Mucosa of descending colon (tissue), 3 donors: ENCODE measurements at regions not wholly inside any gene's neighbourhood (a gene's known extent, or its start where the extent isn't known, plus 50 kb on each side); places are given as distances from the start of the nearest gene placed in this dataset.
"Not testable (repeated sequence)": the region's sequence is repeated elsewhere in the genome, so short reads cannot be mapped to it uniquely, and the experiment has no call there.

ENCODE experiments used
- ATAC-seq: fragments of 200-7000 bp; cut with Tn5 transposase; one replicate; pipeline ENCODE4 v1.9.1; 2020; ENCODE audit warnings: mild to moderate bottlenecking, moderate library complexity
- DNase-seq, 3 donors: peaks; one replicate each; pipeline ENCODE4 v3.0.0-alpha.2; 2020
- H3K36me3 ChIP-seq: fragments of 200-600 bp; one replicate; pipeline ENCODE4 v1.8.0; 2021; ENCODE audit warnings: low read depth, mild to moderate bottlenecking
- H3K4me1 ChIP-seq: fragments of 200-600 bp; one replicate; pipeline ENCODE4 v1.8.0; 2021; ENCODE audit warnings: low read depth, mild to moderate bottlenecking
- H3K4me3 ChIP-seq: fragments of 200-600 bp; one replicate; pipeline ENCODE4 v1.8.0; 2021; ENCODE audit warnings: mild to moderate bottlenecking
- H3K9me3 ChIP-seq: fragments of 200-600 bp; one replicate; pipeline ENCODE4 v1.8.0; 2021; ENCODE audit warnings: mild to moderate bottlenecking
- CTCF ChIP-seq: fragments of 200-600 bp; IDR thresholded peaks from one replicate; pipeline ENCODE4 v1.8.0; 2022; ENCODE audit warnings: antibody characterized with exemption, mild to moderate bottlenecking
- intact Hi-C, 2 donors: fragments of 100-400 bp; cut with DNase I in 1 of 2; cut with micrococcal nuclease in 1 of 2; formaldehyde crosslinking; loops; one replicate each; pipeline versions ENCODE4 v1.11.0 to v1.11.1; 2022; cut with DNase I, micrococcal nuclease
- donor health status: DM: no; HTN: no; CAD: no; lungs with moderate emphysema.
- donor health status: DM: no; HTN: no; CAD: no.
- donor health status: DM: no; HTN: yes; CAD: no.

GRCh38 chr10:21379143-21379542 lies 146.3 kb downstream of the SKIDA1 start:
- intact Hi-C loops, result no loop called here
- TF ChIP-seq CTCF, result no peak
- DNase-seq, result no peak
- H3K4me3 ChIP-seq, result no peak overlapping the region
- no peaks in the 10 kb centered on the region for H3K4me1 ChIP-seq
- ATAC-seq, result no peak
- no peaks in the 10 kb centered on the region for H3K36me3 ChIP-seq
- H3K9me3 ChIP-seq, result no peaks in the 10 kb centered on the region

GRCh38 chr10:21375274-21375673 lies 150.2 kb downstream of the SKIDA1 start:
- H3K4me3 ChIP-seq, intact Hi-C loops, H3K9me3 ChIP-seq, H3K36me3 ChIP-seq, H3K4me1 ChIP-seq, ATAC-seq, DNase-seq: not testable (repeated sequence)

GRCh38 chr10:21373881-21374280 lies 151.6 kb downstream of the SKIDA1 start:
- ATAC-seq, intact Hi-C loops, H3K9me3 ChIP-seq, H3K4me3 ChIP-seq, DNase-seq, H3K4me1 ChIP-seq, H3K36me3 ChIP-seq: not testable (repeated sequence)

GRCh38 chr10:21372651-21373410 lies 152.7 kb downstream of the SKIDA1 start:
- intact Hi-C loops, result no loop called here
- DNase-seq, result peak; percentile 52 to 77 (median 54)
- Histone ChIP-seq H3K9me3 (no peaks in the 10 kb centered on the region), H3K4me1 (peaks cover 3% of the 10 kb centered on the region), H3K36me3 (no peaks in the 10 kb centered on the region), H3K4me3 (no peak overlapping the region)
- no peak for TF ChIP-seq CTCF
- peak; percentile 100 for ATAC-seq

GRCh38 chr10:21369697-21370096 lies 155.8 kb downstream of the SKIDA1 start:
- no peak for TF ChIP-seq CTCF
- H3K9me3 ChIP-seq, result no peaks in the 10 kb centered on the region
- H3K36me3 ChIP-seq, result no peaks in the 10 kb centered on the region
- intact Hi-C loops, result no loop called here
- no peak for ATAC-seq
- no peak for DNase-seq
- no peak overlapping the region for H3K4me3 ChIP-seq
- peaks cover 5% of the 10 kb centered on the region for H3K4me1 ChIP-seq

GRCh38 chr10:21368728-21369425 lies 156.6 kb downstream of the SKIDA1 start:
- Histone ChIP-seq H3K4me3 (no peak overlapping the region), H3K9me3 (no peaks in the 10 kb centered on the region), H3K36me3 (no peaks in the 10 kb centered on the region), H3K4me1 (peaks cover 11% of the 10 kb centered on the region)
- no peak for ATAC-seq
- TF ChIP-seq CTCF, result no peak
- intact Hi-C loops, result no loop called here
- no peak for DNase-seq
